Osteocyte (in vitro differentiated cells): ENCODE measurements at regions not wholly inside any gene's neighbourhood (a gene's known extent, or its start where the extent isn't known, plus 50 kb on each side); places are given as distances from the start of the nearest gene placed in this dataset.
A peak's percentile ranks its signal among the peaks of the same experiment; 100 is the strongest.

Source experiments
- DNase-seq: peaks from one replicate; pipeline ENCODE4 v3.0.0; 2021; ENCODE audit warnings: mixed read lengths; ENCODE audit not compliant: unreplicated experiment; ENCODE audit errors: extremely low spot score
- H3K27ac Mint-ChIP-seq: one replicate; pipeline ENCODE4 v1.8.0; 2021; ENCODE audit warnings: mild to moderate bottlenecking, mixed read lengths; ENCODE audit not compliant: unreplicated experiment
- H3K27me3 Mint-ChIP-seq: one replicate; pipeline ENCODE4 v1.8.0; 2021; ENCODE audit warnings: mixed read lengths; ENCODE audit not compliant: unreplicated experiment
- H3K36me3 Mint-ChIP-seq: one replicate; pipeline ENCODE4 v1.8.0; 2021; ENCODE audit warnings: mixed read lengths; ENCODE audit not compliant: unreplicated experiment
- H3K4me1 Mint-ChIP-seq: one replicate; pipeline ENCODE4 v1.8.0; 2021; ENCODE audit warnings: mixed read lengths; ENCODE audit not compliant: unreplicated experiment
- H3K4me3 Mint-ChIP-seq: one replicate; pipeline ENCODE4 v1.8.0; 2021; ENCODE audit warnings: mild to moderate bottlenecking, moderate library complexity, mixed read lengths; ENCODE audit not compliant: unreplicated experiment
- H3K9me3 Mint-ChIP-seq: one replicate; pipeline ENCODE4 v1.8.0; 2021; ENCODE audit warnings: mixed read lengths; ENCODE audit not compliant: unreplicated experiment
- TF ChIP-seq, protein P1 (sequence below): fragments of 200-600 bp; sonication (generic); IDR thresholded peaks from 2 replicates; pipeline ENCODE4 v1.5.0; 2021; ENCODE audit warnings: antibody characterized with exemption, mild to moderate bottlenecking, moderate library complexity

DNA sequence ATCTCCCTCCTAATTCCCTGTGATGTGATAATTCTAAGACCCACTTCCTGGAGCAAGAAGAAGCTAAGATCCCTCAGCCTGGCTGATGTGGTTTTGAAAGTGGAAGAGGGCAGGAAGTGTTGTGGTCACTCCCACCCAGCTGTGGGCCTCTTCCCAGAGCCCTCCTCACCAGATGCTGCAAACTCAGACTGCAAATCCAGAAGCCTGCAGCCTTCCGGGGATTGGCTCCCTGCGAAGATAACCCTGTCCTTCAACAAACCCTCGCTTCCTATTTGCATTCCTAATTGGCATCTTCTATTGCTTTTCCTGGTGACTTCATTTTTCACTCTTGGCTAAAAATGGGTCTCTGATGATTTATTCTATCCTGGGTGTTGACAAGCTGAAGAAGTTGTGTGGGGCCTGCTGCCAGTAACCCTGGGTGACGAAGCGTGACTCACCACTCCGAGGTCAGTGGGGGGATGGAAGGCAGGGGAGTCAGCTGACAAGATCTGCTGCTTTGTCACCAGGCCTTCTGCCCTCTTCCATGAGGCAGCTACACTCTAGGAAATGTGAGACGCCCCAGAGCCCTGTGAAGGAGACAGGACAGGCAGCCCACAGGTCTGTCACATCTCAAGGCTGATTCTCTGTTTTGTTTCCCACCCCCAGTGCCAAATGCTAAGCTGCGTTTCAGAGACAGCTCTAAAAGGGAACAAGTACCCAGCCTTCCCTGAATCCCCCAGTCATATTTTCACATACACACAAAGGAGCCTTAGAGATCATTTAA is 99.7 kb upstream of the LIPC start:
- peak overlapping the region; percentile 98 for H3K27ac Mint-ChIP-seq

DNA sequence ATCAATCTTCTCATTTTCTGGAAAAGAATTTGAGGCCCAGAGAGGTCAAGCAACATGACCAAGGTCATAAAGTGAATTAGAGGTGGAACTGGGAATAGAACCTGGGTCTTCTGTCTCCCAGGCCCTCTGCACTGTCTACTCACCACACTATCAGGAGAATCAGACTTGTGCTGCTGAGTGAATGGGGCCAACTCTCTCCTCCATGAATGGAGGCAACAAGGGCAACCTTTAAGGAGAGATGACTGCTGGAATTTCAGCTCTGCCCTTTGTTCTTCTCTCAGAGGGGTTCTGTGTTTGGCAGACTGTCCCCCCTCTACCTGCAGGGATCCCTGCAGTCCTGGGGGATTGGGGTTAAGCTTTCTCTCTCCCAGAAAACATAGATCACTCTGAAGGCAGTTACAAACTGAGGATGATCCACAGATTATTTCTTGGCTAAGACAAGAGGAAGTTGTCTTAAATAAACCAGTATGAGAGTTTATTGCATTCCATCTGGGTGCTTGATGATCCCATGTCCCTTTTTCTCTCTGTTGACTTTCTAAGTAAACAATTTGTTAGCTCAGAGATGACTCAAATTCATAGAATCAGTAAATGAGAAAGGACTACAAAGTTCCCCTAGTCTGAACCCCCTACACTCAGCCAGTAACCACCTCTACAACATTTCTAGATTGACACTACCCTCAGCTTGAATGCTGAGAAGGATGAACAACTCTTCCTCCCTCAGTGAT is 99.0 kb upstream of the LIPC start:
- Mint-ChIP-seq H3K4me3 (peak overlapping the region; percentile 46), H3K4me1 (peaks cover 40% of the 10 kb centered on the region), H3K27ac (peak overlapping the region; percentile 98), H3K27me3 (no peaks in the 10 kb centered on the region), H3K9me3 (no peaks in the 10 kb centered on the region), H3K36me3 (no peaks in the 10 kb centered on the region)
- no peak for DNase-seq
- TF ChIP-seq, protein P1, sequence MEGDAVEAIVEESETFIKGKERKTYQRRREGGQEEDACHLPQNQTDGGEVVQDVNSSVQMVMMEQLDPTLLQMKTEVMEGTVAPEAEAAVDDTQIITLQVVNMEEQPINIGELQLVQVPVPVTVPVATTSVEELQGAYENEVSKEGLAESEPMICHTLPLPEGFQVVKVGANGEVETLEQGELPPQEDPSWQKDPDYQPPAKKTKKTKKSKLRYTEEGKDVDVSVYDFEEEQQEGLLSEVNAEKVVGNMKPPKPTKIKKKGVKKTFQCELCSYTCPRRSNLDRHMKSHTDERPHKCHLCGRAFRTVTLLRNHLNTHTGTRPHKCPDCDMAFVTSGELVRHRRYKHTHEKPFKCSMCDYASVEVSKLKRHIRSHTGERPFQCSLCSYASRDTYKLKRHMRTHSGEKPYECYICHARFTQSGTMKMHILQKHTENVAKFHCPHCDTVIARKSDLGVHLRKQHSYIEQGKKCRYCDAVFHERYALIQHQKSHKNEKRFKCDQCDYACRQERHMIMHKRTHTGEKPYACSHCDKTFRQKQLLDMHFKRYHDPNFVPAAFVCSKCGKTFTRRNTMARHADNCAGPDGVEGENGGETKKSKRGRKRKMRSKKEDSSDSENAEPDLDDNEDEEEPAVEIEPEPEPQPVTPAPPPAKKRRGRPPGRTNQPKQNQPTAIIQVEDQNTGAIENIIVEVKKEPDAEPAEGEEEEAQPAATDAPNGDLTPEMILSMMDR: no peak

More for the DNA sequence above, 99.7 kb upstream of the LIPC start:
- H3K36me3 Mint-ChIP-seq: no peaks in the 10 kb centered on the region
- peak overlapping the region; percentile 46 for H3K4me3 Mint-ChIP-seq
- TF ChIP-seq, protein P1: no peak
- peaks cover under 1% of the 10 kb centered on the region for H3K9me3 Mint-ChIP-seq
- no peaks in the 10 kb centered on the region for H3K27me3 Mint-ChIP-seq
- H3K4me1 Mint-ChIP-seq: peaks cover 40% of the 10 kb centered on the region
- peak; percentile 95 for DNase-seq

DNA sequence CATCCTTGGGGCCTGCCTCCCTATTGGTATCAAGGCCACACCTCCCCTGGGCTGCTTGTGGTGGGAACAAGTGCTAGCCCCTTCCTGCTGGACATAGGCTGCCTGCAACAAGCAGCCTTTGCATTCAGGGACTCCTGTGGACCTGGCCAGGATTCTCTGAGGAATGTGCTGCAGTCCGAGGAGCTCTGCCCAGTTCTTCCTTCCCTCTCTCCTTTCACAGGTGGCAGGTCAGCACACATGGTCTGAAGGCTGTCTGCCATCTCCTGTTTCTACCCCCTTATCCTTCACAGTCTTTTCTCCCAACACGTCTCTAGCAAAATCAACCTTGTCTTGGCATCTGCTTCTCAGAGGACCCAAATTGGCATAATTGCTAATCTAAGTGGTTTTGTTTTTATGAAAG is 97.0 kb upstream of the LIPC start:
- Mint-ChIP-seq H3K27me3 (no peaks in the 10 kb centered on the region), H3K9me3 (no peaks in the 10 kb centered on the region), H3K4me1 (peaks cover 37% of the 10 kb centered on the region), H3K27ac (no peak overlapping the region), H3K4me3 (no peak overlapping the region), H3K36me3 (no peaks in the 10 kb centered on the region)
- TF ChIP-seq, protein P1: no peak
- no peak for DNase-seq

DNA sequence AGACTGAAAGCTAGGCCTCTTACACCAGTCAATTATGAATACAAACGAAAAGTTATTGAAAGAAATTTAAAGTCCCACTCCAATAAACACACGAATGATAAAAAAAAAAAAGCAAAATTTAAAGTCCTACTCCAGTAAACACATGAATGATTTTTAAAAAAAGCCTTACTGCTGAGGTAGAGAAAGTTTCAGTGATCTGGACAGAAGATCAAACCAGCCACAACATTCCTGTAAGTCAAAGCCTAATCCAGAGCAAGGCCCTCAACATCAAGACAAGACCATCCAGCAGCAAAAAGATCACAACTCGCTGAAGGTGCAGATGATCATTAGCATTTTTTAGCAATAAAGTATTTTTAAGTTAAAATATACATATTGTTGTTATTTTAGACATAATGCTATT is 95.6 kb upstream of the LIPC start:
- H3K4me3 Mint-ChIP-seq: no peak overlapping the region
- no peak for DNase-seq
- H3K4me1 Mint-ChIP-seq: peaks cover 23% of the 10 kb centered on the region
- TF ChIP-seq, protein P1: no peak
- H3K36me3 Mint-ChIP-seq: no peaks in the 10 kb centered on the region
- H3K27ac Mint-ChIP-seq: no peak overlapping the region
- H3K9me3 Mint-ChIP-seq: no peaks in the 10 kb centered on the region
- H3K27me3 Mint-ChIP-seq: no peaks in the 10 kb centered on the region

DNA sequence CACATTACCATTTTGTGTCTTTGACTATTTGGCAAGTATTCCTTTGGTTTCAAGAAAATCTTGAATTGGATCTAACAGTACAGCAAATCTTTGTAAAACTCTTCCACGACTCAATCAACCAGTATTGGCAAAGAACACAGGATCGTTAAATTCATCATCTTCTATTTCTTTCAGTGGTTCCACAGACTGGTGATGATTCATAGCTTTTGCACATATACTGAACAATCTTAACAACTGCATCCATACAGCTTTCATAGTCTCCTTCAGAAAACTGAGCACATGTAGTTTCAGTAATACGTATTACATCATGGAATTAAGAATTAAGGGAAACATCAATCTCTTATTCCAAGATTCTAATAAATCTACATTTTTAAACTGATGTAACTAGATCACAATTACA is 91.6 kb upstream of the LIPC start:
- no peak overlapping the region for H3K27ac Mint-ChIP-seq
- H3K4me3 Mint-ChIP-seq: no peak overlapping the region
- no peaks in the 10 kb centered on the region for H3K36me3 Mint-ChIP-seq
- no peak for DNase-seq
- TF ChIP-seq, protein P1: no peak
- no peaks in the 10 kb centered on the region for H3K9me3 Mint-ChIP-seq
- H3K27me3 Mint-ChIP-seq: peaks cover 2% of the 10 kb centered on the region
- peaks cover 2% of the 10 kb centered on the region for H3K4me1 Mint-ChIP-seq
